HEK293T (cell line): ENCODE measurements at regions not wholly inside any gene's neighbourhood (a gene's known extent, or its start where the extent isn't known, plus 50 kb on each side); places are given as distances from the start of the nearest gene placed in this dataset.

Experiments used
- CTCF ChIA-PET: fragments of 350-600 bp; formaldehyde crosslinking; extraction: SDS; loops from one replicate; lab custom pipeline; 2021; ENCODE audit warnings: antibody characterized with exemption, inconsistent platforms; lab: Yijun Ruan, JAX
- POLR2A ChIA-PET: fragments of 350-600 bp; formaldehyde crosslinking; extraction: SDS; loops from one replicate; lab custom pipeline; 2020; ENCODE audit warnings: antibody characterized with exemption, inconsistent platforms; lab: Yijun Ruan, JAX
- DNase-seq: peaks from one replicate; pipeline ENCODE4 v3.0.0; 2012; ENCODE audit warnings: mixed read lengths; ENCODE audit errors: extremely low spot score
- ARNT ChIP-seq: fragments of 450-650 bp; IDR thresholded peaks from 2 replicates; pipeline ENCODE4 v1.6.1; 2017; ENCODE audit warnings: mild to moderate bottlenecking
- BHLHE40 ChIP-seq: fragments of 450-650 bp; IDR thresholded peaks from 2 replicates; pipeline ENCODE4 v1.6.1; 2016; ENCODE audit warnings: mild to moderate bottlenecking, moderate library complexity, borderline replicate concordance
- CTBP1 ChIP-seq: fragments of 450-650 bp; IDR thresholded peaks from 2 replicates; pipeline ENCODE4 v1.6.1; 2016; ENCODE audit warnings: borderline replicate concordance
- ELF4 ChIP-seq: fragments of 450-650 bp; IDR thresholded peaks from 2 replicates; pipeline ENCODE4 v1.6.1; 2017; ENCODE audit warnings: antibody characterized with exemption
- FOXA1 ChIP-seq: fragments of 450-650 bp; IDR thresholded peaks from 2 replicates; pipeline ENCODE4 v1.6.1; 2016; ENCODE audit warnings: mild to moderate bottlenecking
- FOXK2 ChIP-seq: fragments of 450-650 bp; IDR thresholded peaks from 2 replicates; pipeline ENCODE4 v1.6.1; 2016; ENCODE audit warnings: mild to moderate bottlenecking
- FOXM1 ChIP-seq: fragments of 450-650 bp; IDR thresholded peaks from 2 replicates; pipeline ENCODE4 v1.6.1; 2017; ENCODE audit warnings: mild to moderate bottlenecking, borderline replicate concordance
- HDGF ChIP-seq: fragments of 450-650 bp; IDR thresholded peaks from 2 replicates; pipeline ENCODE4 v1.6.1; 2017; ENCODE audit warnings: antibody characterized with exemption, borderline replicate concordance
- L3MBTL2 ChIP-seq: fragments of 450-650 bp; conservative IDR thresholded peaks from 2 replicates; pipeline ENCODE4 v1.6.1; 2016; ENCODE audit warnings: mild to moderate bottlenecking
- LEF1 ChIP-seq: fragments of 450-650 bp; IDR thresholded peaks from 2 replicates; pipeline ENCODE4 v1.6.1; 2017; ENCODE audit warnings: mild to moderate bottlenecking, borderline replicate concordance
- NFRKB ChIP-seq: fragments of 450-650 bp; IDR thresholded peaks from 2 replicates; pipeline ENCODE4 v1.6.1; 2016; ENCODE audit warnings: mild to moderate bottlenecking, moderate library complexity
- SP1 ChIP-seq: fragments of 450-650 bp; IDR thresholded peaks from 2 replicates; pipeline ENCODE4 v1.6.1; 2017
- SUZ12 ChIP-seq: fragments of 450-650 bp; IDR thresholded peaks from 2 replicates; pipeline ENCODE4 v1.6.1; 2016; ENCODE audit warnings: mild to moderate bottlenecking
- TARDBP ChIP-seq: fragments of 450-650 bp; IDR thresholded peaks from 2 replicates; pipeline ENCODE4 v1.6.1; 2016
- ZNF384 ChIP-seq: fragments of 450-650 bp; IDR thresholded peaks from 2 replicates; pipeline ENCODE4 v1.6.1; 2016
- TF ChIP-seq, protein P1 (sequence below): fragments of 450-650 bp; IDR thresholded peaks from 2 replicates; pipeline ENCODE4 v1.6.1; 2016

DNA sequence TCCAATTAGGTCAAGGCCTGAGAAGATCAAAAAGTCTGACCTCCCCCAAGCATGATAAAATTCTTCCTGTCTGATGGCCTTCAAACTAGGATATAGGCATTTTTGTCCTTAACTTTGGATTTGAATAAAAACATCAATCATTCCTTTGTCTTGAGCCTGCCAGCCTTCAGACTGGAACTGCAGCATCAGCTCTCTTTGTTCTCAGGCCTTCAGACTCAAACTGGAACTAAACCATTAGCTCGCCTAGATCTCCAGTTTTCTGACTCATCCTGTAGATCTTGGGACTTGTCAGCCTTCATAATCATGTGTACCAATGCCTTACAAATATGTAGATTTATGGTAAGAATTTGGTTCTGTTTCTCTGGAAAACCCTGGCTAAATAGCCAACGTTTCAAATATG is 721.7 kb downstream of the GALC start:
- POLR2A ChIA-PET, result no interaction called here
- CTCF ChIA-PET, result no interaction called here
- DNase-seq, result no peak
- no peak for TF ChIP-seq CTBP1

DNA sequence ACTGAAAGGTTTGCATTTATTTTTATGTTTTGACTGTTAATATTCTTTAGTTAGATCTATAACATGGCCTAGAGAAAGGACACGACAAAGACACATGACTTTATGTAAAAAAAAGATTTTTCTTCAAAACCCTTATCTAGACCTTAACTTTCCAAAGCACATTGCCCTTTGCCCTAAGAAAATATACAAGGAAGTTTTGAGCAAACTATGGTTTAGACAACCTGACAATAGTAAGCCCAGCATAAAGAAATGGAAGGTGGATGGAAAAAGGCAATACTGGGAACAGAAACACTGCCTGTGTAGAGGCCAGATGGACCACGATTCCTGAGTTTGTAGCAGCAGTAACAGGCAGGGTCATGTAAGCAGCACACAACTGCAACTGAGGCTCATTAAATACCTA is 724.0 kb downstream of the GALC start:
- ChIA-PET POLR2A (no interaction called here), CTCF (no interaction called here)
- no peak for DNase-seq
- TF ChIP-seq BHLHE40 (no peak), ELF4 (no peak), L3MBTL2 (no peak), ARNT (no peak), CTBP1 (no peak), FOXA1 (no peak), FOXK2 (no peak), FOXM1 (no peak), SP1 (no peak), ZNF384 (no peak), TARDBP (no peak), LEF1 (no peak), HDGF (no peak), SUZ12 (no peak)

DNA sequence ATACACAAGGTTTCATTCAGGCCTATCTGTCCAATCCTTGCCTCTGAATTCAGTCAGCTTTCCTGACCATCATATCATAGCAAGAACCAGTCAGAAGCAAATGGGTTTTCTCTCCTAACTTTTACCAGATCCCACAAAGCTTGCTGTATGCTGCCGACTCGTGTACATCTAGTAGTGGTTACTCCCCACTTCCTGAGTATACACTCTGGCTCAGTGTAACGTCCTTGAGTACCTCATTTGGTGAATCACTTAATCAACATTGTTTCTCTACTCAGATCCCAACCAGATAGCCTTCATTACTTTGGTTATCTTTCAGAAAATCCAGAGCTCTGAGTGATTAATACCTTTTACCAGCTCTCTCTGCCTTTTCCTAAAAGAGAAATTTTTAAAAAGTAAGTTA is 728.2 kb downstream of the GALC start:
- ChIA-PET CTCF (no interaction called here), POLR2A (no interaction called here)
- DNase-seq, result no peak
- TF ChIP-seq NFRKB (no peak), FOXM1 (no peak), ARNT (no peak), HDGF (no peak), BHLHE40 (no peak), ELF4 (no peak), FOXK2 (no peak), L3MBTL2 (no peak), SP1 (no peak), SUZ12 (no peak), LEF1 (no peak), TARDBP (no peak), FOXA1 (no peak), ZNF384 (no peak)
- TF ChIP-seq, protein P1, sequence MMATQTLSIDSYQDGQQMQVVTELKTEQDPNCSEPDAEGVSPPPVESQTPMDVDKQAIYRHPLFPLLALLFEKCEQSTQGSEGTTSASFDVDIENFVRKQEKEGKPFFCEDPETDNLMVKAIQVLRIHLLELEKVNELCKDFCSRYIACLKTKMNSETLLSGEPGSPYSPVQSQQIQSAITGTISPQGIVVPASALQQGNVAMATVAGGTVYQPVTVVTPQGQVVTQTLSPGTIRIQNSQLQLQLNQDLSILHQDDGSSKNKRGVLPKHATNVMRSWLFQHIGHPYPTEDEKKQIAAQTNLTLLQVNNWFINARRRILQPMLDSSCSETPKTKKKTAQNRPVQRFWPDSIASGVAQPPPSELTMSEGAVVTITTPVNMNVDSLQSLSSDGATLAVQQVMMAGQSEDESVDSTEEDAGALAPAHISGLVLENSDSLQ, result no peak

DNA sequence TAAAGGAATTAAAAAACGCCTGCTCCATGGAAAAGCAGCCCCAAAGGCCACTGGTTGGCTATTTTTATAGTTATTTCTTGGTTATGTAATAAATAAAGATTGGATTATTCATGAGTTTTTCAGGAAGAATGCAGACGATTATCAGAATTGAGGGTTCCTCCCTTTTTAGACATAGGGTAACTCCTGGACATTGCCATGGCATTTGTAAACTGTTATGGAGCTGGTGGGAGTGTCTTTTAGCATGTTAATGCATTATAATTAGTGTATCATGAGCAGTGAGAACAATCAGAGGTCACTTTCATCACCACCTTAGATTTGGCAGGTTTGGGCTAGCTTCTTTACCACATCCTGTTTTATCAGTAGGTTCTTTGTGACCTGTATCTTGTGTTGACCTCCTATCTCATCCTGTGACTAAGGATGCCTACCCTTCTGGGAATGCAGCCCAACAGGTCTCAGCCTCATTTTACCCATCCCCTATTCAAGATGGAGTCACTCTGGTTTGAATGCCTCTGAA is 728.7 kb downstream of the GALC start:
- no peak for DNase-seq
- ChIA-PET POLR2A (no interaction called here), CTCF (no interaction called here)
- no peak for TF ChIP-seq BHLHE40
- no peak for TF ChIP-seq FOXA1
- TF ChIP-seq FOXM1, result no peak
- TF ChIP-seq, protein P1, result no peak
- no peak for TF ChIP-seq ARNT

DNA sequence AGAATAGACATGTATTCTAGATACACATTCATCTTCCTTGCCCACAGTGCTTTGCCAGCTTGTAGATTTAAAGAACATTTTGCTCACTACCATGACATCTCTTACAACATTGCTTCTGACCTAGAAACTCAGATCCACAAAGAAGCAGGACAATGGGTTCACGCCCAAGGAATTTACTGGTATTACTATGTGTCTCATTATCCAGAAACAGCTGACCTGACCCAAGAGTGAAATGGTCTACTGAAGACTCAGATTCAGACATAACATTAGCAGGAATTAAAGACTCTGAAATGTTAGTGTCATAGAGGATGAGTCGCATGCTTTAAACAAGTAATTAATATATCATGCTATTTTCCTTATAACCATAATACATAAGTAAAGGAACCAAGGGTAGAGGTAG is 731.4 kb downstream of the GALC start:
- CTCF ChIA-PET, result no interaction called here
- POLR2A ChIA-PET, result no interaction called here
- no peak for TF ChIP-seq FOXA1
- no peak for TF ChIP-seq FOXK2
- TF ChIP-seq ELF4, result no peak
- TF ChIP-seq, protein P1, result no peak
- no peak for DNase-seq

DNA sequence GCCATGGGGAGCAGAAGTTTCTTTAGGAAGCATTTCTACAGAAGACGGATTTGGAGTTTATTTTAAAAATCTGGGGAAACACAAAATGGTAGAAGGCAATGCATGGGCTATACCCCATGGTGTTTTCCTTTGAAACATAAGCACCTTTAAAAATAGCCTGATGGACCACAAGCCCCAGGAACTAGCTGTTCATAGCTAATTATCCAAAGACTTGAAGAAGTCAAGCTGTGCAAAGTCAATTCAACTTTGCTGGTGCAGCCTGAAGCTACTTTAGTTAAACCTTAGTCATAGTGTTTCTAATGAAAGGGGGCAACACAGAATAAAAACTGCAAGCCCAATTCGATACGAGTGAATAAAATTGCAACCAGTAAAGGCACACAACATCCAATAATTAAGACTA is 732.5 kb downstream of the GALC start:
- CTCF ChIA-PET, result interaction anchor here (0.6 kb wide), 1 partner anchor 643 kb away, joined by 4 read pairs; no protein-coding TSS in a partner anchor
- no peak for TF ChIP-seq BHLHE40
- TF ChIP-seq FOXA1, result no peak
- no peak for TF ChIP-seq FOXK2
- no peak for TF ChIP-seq SP1
- TF ChIP-seq, protein P1, result no peak
- no peak for TF ChIP-seq L3MBTL2
- no peak for TF ChIP-seq CTBP1
- no peak for TF ChIP-seq TARDBP
- no peak for DNase-seq
- POLR2A ChIA-PET, result no interaction called here

DNA sequence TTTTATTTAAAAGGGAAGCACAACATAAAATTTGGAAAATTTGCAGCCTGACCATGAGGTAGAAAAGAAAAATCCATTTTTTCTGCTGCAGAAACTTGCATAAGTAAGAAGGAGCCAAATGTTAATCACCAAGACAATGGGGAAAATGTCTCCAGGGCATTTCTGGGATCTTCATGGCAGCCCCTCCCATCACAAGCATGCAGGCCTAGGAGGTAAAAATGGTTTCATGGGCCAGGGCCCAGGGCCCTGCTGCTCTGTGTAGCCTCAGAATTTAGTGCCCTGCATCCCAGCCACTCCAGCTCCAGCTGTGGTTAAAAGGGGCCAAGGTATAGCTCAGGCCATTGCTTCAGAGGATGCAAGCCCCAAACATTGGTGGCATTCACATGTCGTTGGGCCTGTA is 735.6 kb downstream of the GALC start:
- DNase-seq, result no peak
- POLR2A ChIA-PET, result no interaction called here
- TF ChIP-seq HDGF, result no peak
- no peak for TF ChIP-seq FOXA1
- no peak for TF ChIP-seq FOXM1
- no peak for TF ChIP-seq NFRKB
- no peak for TF ChIP-seq SUZ12
- TF ChIP-seq LEF1, result no peak
- TF ChIP-seq FOXK2, result no peak
- no peak for TF ChIP-seq BHLHE40
- TF ChIP-seq, protein P1, result no peak
- CTCF ChIA-PET, result no interaction called here
